ENCODE measurements at regions not wholly inside any gene's neighbourhood (a gene's known extent, or its start where the extent isn't known, plus 50 kb on each side); places are given as distances from the start of the nearest gene placed in this dataset.
"Not testable (repeated sequence)": the region's sequence is repeated elsewhere in the genome, so short reads cannot be mapped to it uniquely, and the experiment has no call there.

DNA sequence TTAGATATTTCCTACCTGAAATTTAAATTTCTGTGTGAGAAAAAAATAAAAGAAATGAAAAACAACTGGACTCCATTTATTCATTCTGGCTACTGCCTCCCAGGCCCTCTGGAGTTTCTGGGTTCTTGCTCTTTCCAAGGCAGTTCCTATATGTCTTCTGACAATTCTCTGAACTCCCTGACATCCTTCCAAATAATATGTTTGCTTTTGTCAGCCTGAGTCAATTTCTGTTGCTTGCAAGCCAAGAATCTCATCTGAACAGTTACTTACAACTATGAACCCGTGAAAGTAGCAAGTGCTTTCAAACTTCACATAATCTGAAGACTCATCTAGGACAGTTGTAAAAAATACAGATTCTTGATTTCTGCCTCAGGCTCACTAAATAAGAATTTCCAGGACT is 216.7 kb upstream of the NPVF start:
- DNase-seq (ENCODE audit: low read depth in 2 of 2) = no peak

DNA sequence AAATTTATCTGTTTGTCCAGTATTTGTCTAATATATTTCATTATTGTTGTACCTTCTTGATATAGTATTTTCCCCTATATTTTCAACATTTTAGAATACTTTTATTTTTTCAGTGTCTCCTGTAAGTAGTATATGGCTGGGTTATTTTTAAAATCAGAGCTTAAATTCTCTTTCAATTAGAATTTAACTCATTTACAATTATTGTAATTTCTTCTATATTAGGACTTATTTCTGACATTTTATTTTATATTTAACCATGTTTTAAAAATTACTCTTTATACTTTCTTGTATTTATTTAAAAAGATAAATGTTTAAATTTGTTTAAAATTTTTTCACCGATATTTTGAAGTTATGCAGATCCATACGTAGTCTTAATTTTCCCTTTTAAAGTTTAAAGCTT is 220.0 kb upstream of the NPVF start:
- DNase-seq (ENCODE audit: low read depth in 2 of 2) = no peak

DNA sequence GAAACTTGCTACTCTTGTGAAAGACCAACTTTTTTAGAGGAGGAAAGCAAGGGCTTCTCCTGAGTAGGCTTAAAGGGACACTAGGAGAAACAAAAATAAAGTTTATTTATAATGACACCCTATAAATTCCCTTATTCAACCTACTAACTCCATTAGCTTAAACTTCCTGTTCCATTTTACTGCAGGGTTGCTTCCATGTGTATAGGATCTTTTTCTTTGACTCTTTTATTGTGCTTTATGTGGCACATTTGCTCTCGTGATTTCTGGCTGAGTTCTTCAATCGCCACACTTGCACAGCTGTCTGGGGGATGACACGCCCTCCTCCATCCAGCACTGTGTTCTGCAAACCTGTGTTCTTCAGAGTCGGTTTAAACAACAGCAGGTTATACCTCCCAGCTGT is 225.7 kb upstream of the NPVF start:
- DNase-seq (ENCODE audit: low read depth in 2 of 2) = no peak

DNA sequence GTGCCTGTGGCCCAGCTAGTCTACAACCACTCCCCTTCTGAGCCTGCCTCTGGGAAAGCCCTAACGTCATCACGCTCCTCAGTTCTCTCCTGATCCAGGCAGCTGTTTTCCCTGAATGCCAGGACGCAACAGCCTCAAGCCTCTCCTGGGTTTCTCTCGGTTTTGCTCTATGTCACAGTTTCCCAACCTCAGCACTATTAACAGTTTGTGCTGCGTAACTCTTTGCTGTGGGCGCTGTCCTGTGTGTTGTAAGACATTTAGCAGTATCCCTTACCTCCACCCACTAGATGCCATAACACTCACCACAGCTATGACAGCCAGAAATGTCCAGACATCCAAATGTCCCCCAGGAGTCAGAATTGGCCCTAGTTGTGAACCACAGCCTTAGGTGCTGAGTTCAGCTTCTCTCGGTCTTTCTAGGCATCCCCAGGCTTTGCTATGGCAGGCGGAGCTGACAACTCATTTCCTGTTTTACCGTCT is 226.3 kb upstream of the NPVF start:
- DNase-seq (ENCODE audit: low read depth in 2 of 2) = no peak

DNA sequence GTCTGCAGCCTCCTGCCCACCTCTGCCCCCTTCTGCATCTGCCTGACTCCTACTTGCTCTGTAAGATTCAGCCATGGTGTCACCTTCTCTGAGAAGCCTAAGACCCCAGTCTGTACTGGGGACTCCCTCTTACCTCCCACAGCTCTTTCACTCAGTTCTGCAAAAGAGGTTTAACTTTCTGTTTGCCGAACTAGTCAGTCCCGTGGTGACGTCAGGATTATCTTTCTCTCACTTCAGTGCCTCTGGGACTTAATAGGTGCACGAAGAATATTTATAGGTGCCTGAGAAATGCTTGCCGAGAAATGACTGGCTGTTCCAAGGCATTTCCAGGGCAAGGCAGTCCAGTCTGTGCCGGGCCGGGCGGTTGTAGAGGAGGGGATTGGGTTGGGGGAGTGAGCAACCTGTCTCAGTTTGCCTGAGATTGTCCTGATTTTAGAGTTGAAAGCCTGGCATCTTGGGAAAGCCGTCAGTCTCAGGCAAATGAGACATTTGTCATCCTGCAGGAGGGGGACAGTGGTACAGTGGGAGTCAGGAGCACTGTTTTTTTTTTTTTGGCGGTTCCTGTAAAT is 227.5 kb upstream of the NPVF start:
- DNase-seq (ENCODE audit: low read depth in 2 of 2) = no peak

DNA sequence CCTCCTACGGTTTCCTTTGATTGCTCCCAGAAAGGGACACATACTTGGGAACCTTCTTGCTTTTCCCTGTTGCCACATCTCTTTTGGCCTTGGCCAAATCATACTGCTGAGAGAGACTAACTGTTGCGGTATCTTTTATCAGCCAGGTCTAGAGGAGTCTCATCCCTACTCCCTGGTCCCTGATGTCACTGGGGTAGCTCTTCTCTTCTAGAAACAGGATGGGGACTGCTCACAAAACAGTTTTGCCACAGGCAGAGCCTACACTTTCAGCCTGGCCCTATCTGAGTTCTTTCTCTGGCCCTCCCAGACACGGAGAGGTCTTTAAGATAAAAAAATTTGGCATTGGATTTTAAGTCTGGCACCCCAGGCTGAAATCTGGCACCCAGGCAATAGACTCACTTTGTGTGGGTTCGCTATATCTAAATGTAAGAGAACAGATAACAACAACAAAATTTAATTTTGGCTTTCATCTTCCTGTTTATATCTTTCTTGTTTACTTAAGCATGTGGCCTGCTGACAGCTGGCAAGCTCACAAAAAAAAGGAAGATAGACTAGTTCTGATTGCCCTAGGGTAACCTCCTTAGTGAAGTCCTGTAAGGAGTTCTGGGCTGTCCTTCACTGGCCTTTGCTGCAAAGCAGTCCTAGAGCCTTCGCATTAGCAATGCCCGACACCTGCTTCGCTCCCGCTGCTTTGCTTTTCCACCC is 228.3 kb upstream of the NPVF start:
- no peak for DNase-seq (ENCODE audit: low read depth in 2 of 2)

DNA sequence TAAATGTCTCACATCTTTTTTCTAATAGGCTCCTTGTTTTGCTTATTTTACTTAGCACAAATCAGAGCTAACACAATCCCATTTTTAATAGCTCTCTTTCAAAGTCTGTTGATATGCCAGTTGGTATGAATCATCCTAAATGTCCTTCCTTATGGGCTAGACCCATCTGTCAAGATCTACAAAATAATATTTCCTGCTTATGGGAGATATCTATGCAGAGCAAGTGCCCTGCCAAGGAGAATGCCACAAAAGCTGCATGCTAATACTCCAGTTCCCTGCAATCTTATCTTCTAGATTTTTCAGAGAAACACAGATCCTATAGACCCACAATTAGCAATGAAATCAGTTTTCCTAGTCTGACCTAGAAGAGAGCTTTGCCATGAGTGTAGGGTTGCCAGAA is 230.8 kb upstream of the NPVF start:
- no peak for DNase-seq (ENCODE audit: low read depth in 2 of 2)

- no peak for DNase-seq (ENCODE audit: low read depth in 2 of 2)
Measured at GRCh38 chr7:25460433-25460832, 232.1 kb upstream of the NPVF start.

DNA sequence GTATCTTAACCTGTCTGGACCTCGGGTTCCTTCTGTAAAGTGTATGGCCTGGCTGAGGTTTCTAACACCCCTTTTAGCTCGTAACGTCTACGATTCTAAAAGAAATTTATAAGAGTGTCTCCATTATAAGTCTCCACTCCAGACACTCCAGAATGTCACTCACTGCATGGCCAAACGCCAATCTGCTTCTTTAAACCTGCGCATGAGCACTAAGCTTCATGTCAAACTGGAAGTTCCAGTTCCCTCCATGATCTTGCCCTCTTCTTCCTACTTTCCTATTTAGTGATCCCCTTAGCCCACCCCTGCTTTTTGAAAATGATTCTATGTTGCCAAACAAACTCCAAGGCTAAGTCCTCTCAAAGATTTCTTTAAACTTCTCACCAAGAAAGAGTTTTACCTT is 241.4 kb upstream of the NPVF start:
- no peak for DNase-seq (ENCODE audit: low read depth in 2 of 2)

GRCh38 chr7:25476863-25477499 is 248.7 kb upstream of the NPVF start:
- DNase-seq (ENCODE audit: low read depth in 2 of 2) = no peak

GRCh38 chr7:25478221-25478620 is 249.9 kb upstream of the NPVF start:
- not testable (repeated sequence) for DNase-seq (ENCODE audit: low read depth in 2 of 2)

DNA sequence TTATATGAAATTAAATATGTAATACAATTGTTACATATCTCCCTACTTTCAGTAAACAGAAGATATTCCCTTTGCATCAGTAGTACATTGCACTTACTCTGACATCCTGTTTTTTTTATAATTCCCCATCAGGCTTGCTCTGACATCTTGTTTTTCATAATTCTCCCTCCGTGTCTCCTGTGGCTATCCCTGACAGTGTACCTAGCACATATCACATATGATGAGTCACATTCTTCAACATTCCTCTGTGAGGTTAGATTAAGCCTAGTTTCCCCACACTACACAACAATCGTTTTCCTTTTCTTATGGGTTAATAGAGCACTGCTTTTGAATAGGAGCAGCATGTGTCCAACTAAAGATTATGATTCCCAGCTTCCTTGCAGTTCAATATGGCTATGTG is 250.6 kb upstream of the NPVF start:
- DNase-seq (ENCODE audit: low read depth in 2 of 2) = no peak

GRCh38 chr7:25481891-25482290 is 253.6 kb upstream of the NPVF start:
- DNase-seq (ENCODE audit: low read depth in 2 of 2) = no peak

GRCh38 chr7:25482631-25483030 is 254.3 kb upstream of the NPVF start:
- no peak for DNase-seq (ENCODE audit: low read depth in 2 of 2)

- no peak for DNase-seq (ENCODE audit: low read depth in 2 of 2)
Measured at GRCh38 chr7:25485026-25485425, 256.7 kb upstream of the NPVF start.

DNA sequence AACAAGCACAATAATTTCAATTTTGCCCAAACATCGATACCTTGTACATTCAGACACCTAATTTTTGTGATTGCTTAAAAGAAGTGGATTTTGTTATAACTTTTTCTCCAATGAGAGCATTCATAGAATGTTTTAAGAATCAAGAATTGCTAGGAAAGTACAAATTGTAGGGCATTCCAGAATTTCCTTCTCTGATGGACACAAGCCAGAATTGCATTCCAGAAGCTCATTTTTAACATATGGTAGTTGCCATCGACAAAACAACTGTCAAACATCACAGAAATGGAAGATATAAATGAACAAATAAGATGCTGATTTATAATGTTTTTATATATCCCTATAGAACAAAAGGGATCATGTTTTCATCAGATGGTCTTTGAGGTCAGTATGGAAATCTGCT is 258.4 kb upstream of the NPVF start:
- no peak for DNase-seq (ENCODE audit: low read depth in 2 of 2)

DNA sequence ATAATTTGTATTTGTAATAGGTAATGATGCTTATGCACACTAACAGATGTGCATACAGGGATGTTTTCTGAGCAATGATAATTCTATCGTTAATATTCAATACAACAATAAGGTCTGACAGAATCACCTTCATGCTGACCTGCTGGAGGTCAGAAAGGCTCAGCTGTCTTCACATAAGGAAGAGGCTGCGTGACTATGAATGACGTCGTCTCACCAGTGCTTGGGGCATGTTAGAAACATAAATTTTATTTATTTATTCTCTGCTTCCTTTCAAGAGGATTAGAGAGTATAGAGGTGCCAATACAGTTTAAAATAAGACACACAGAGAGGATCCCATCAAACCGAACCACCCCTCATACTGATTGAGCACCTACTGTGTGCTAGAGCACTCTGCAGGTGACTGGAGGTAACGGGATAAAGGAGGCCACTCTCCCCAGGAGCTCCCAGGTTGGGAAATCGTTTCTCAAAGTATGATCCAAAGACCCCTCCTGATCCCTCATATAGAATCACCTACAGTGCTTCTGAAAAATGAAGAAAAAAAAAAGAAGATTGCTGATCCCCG is 265.6 kb upstream of the NPVF start:
- no peak for DNase-seq (ENCODE audit: low read depth in 2 of 2)

GRCh38 chr7:25494896-25495295 is 266.6 kb upstream of the NPVF start:
- DNase-seq (ENCODE audit: low read depth in 2 of 2) = no peak

DNA sequence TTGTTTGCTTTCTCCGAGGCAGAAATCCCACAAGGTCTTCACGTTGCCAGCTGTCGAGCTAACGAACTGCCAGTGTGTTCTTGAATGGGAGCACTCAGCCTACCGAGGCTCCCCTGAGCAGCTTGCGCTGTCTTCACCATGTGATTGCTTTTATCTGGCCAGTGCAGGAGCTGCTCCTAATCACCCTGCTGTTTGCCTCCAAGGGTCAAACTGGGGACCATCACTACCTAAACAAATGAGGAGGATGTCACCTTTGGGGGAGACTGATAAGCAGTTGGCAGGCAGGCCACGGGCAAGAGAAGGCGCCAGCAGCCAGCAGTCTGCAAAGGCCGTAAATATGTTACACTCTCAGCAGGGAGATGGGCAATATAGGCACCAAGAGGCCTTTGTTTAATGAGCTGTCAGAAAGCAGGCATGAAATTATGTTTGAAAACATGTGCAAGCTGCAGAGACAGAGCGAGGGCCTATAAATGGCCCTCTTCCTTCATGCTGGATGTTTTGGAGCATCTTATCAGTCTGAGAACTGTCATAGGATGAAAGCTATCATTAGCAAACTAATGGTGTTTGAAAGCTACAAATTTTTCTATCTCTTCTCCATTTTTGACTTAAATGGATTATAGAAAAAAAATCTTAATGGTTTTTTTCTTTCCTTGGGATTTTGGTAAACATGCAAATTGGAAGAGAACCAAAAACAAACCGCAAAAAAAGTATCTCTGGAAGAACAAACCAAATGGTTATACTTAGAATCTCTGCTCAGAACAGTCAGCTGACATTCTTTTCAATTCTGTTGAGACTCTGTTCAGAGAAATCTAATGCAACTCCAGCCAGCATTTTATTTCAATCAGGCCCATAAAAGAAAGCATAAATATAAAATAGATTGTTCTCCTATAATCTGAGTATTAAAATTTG is 267.3 kb upstream of the NPVF start:
- DNase-seq (ENCODE audit: low read depth in 2 of 2) = no peak

DNA sequence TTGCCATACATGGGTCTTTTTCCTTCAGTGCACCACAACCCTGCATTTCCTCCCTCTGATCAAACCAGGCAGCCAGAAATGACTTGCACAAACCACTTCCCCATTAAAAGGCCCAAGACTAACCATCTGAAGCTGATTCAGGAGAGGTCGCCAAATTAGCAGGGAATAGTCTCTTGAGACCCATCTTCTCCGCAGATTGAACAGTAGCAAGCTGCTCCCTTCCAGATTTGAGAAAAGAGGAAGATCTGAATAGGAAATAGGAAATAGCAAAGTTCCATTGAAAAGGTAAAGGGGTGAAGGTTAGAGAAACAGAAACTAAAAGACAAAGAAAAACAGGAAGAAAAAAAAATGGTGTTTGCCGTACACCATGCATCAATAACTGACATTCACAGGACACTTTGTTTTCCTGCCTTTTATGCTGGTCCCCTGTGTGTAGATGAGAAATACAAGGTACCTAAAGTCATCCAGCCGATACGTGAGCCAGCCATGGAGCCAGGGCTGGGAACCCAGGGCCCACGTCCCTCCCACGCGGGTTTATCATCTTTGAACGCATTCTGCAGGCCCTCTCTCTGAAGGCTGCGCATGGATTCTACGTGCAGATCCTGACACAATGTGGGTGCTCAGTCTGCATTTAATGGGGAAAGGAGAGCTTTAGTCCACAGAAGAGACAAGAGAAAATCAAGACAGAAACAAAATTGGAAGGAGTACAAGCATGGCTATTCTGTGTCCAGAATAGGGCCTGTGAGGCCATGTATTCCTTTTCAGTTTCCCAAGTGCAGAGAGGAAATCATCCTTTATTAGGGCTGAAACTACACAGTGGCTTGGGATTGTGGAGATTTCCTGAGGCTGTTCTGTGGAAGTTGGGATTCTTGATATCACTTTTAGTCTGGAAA is 268.4 kb upstream of the NPVF start:
- DNase-seq (ENCODE audit: low read depth in 2 of 2) = no peak

- no peak for DNase-seq (ENCODE audit: low read depth in 2 of 2)
Measured at GRCh38 chr7:25500393-25500921, 272.2 kb upstream of the NPVF start.

Data from stimulated activated CD8-positive, alpha-beta memory T cell treated with anti-CD3 and anti-CD28 coated beads, Interleukin-15, amount 100 ng/mL, for 48 hours (primary cell).